HEK293T (cell line): ENCODE measurements at regions not wholly inside any gene's neighbourhood (a gene's known extent, or its start where the extent isn't known, plus 50 kb on each side); places are given as distances from the start of the nearest gene placed in this dataset.

ENCODE experiments used
- BHLHE40 ChIP-seq: fragments of 450-650 bp; IDR thresholded peaks from 2 replicates; pipeline ENCODE4 v1.6.1; 2016; ENCODE audit warnings: mild to moderate bottlenecking, moderate library complexity, borderline replicate concordance
- SP1 ChIP-seq: fragments of 450-650 bp; IDR thresholded peaks from 2 replicates; pipeline ENCODE4 v1.6.1; 2017
- ZNF384 ChIP-seq: fragments of 450-650 bp; IDR thresholded peaks from 2 replicates; pipeline ENCODE4 v1.6.1; 2016

GRCh38 chr12:127300075-127300474, 966.9 kb upstream of the TMEM132C start:
- TF ChIP-seq SP1 (no peak), BHLHE40 (no peak), ZNF384 (no peak)
